VCaP (cell line): ENCODE measurements at regions not wholly inside any gene's neighbourhood (a gene's known extent, or its start where the extent isn't known, plus 50 kb on each side); places are given as distances from the start of the nearest gene placed in this dataset.

Experiments used
- H3K27ac ChIP-seq: fragments of 450-650 bp; 2 replicates; pipeline ENCODE4 v1.5.1; 2017
- CTCF ChIP-seq: fragments of 450-650 bp; conservative IDR thresholded peaks from 2 replicates; pipeline ENCODE4 v1.5.1; 2017; ENCODE audit warnings: mild to moderate bottlenecking, moderate library complexity

DNA sequence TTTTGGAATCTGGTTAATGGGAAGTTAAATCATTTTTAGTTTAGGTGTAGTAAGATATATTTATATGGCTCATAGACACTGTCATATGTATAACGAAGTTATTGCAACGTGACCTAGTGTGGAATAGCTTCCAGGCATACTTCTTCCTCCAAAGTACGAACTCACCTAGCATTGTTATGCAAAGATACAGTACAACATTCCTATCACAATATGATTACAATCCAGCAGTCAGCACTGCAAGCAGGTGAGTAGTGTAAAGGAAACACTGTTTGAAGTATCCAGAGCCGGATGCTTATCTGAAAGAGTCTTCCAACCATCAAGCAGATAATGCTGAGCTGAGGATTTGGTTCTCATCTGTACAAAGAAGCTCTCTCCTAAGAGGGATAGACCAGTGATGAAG lies 754.4 kb upstream of the IGFBP3 start:
- H3K27ac ChIP-seq, result no peak overlapping the region
- TF ChIP-seq CTCF, result no peak

- H3K27ac ChIP-seq, result no peak overlapping the region
- TF ChIP-seq CTCF, result no peak
Measured at GRCh38 chr7:46672861-46673260, 751.8 kb upstream of the IGFBP3 start.

DNA sequence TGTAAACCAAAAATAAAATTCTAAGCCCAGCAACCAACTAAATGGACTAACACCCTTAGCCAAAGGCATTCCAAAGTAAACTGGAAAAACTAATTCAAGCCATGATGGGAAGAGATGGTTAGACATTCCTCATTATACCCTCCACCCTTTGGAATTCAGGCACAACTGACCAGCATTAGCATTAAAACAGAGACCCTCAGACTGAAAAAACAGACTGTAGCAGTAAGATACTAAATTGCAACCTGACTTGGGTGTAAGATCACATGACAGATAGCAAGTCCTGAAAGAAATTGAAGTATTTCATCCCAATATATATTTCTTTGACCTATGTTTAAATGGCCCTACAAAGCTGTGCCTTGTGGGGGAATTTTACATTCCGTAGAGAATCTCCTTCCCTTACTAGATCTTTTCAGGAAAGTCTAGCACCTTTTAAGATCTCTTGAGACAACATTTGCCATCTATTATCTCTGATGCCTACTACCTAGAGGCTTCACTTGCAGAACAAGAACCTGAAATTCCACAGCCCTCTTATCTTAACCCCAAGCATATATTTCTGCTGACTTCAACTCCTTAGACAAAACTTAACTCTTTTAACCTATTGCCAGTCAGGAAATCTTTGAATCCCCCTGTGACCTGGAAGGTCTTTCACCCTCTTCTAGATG lies 750.2 kb upstream of the IGFBP3 start:
- TF ChIP-seq CTCF, result no peak
- no peak overlapping the region for H3K27ac ChIP-seq

DNA sequence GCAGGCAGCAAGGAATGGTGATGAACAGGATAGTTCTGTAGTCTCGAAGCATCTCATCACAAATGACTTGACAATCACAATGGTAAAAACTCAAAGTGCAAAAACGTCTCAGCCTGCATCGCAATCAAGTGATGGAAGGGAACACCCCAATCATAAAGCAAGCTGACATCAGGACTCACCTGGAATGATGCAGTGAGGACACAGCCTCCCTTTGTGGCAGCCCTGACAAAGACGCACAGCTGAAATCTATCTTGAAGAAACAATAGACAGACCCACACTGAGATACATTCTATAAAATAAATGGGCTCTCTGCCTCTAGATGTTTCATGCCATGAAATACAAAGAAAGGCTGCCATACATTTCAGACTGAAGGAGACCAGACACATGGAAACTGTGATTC lies 748.0 kb upstream of the IGFBP3 start:
- TF ChIP-seq CTCF, result no peak

DNA sequence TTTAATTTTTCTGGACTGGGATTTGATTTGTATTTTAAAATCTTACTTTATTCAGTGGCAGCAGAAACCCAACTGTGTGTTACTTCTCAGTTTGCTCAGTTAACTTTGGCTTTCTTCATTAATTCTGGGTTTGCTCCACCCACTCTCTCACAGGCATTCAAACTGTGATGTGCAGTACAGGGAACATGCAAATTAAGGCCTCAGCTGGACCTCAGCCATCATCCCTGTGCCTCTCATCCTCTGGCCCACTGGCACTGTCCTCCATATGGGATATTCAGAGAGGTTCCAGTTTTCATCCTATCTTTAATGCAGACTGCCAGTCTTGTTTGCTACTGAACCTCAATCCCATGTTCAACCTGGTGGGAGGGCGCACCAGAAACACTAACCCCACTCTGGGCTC lies 743.4 kb upstream of the IGFBP3 start:
- TF ChIP-seq CTCF, result no peak
- H3K27ac ChIP-seq, result no peak overlapping the region

More for the DNA sequence above, 748.0 kb upstream of the IGFBP3 start:
- no peak overlapping the region for H3K27ac ChIP-seq

GRCh38 chr7:46663025-46663424 lies 742.0 kb upstream of the IGFBP3 start:
- no peak for TF ChIP-seq CTCF
- no peak overlapping the region for H3K27ac ChIP-seq

- no peak overlapping the region for H3K27ac ChIP-seq
- no peak for TF ChIP-seq CTCF
Measured at GRCh38 chr7:46661431-46661830, 740.4 kb upstream of the IGFBP3 start.
